HG03159 (cell line): ENCODE measurements at regions not wholly inside any gene's neighbourhood (a gene's known extent, or its start where the extent isn't known, plus 50 kb on each side); places are given as distances from the start of the nearest gene placed in this dataset.

Source experiments
- ATAC-seq: cut with Tn5 transposase; IDR thresholded peaks from one replicate; pipeline ENCODE4 v1.9.1; 2021; ENCODE audit warnings: mild to moderate bottlenecking, moderate library complexity; ENCODE audit not compliant: unreplicated experiment

DNA sequence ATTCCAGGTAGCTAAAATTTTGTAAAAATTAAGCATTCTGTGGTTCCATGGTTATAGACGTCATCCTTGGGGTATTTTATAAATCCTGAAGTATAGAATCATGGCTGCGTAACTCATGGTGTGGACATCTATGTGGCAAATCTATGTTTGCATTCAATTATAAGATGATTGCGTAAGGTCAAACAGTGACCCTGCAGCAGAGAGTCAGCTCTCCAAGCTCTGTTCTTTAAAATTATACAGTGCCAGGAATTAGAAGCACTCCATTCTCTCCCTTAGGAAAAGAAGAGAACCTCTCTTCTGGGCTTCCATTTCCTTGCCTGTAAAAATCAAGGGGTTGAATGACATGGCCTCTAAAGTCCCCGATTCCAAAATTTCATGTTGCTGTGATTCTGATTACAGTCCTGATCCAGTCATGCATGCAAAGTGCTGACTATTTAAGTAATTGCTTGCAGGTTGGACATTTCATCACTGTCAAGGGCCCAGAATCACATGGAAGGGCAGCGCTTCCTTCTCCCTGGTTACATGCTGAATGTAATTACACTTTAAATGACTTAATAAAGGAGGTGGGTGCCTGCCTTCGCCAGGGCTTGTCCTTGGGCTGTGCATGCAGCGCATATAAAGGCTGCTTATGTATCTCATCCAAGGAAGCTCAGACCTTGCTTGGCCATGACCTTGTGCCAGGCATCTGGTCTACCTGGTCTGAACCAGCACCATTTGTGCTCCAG is 550.7 kb downstream of the TYW1 start:
- no peak for ATAC-seq

DNA sequence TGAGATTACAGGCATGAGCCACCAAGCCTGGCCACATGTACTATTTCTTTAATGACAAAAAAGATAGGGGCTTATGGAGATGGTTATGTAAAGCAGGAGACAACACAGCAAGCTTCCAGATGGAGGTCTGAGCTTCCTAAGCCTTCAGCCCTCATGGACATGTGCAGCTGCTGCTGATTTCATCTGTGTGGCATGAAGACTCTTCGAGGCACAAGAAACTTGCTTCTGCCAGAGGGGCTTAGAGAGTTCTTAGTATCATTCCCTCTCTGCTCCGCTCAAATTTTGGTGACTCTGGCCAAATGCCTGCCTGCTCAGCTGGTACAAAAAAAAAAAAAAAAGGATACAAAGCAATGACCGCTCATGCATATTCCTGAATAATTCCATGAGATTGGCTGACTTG is 552.5 kb downstream of the TYW1 start:
- ATAC-seq: no peak

DNA sequence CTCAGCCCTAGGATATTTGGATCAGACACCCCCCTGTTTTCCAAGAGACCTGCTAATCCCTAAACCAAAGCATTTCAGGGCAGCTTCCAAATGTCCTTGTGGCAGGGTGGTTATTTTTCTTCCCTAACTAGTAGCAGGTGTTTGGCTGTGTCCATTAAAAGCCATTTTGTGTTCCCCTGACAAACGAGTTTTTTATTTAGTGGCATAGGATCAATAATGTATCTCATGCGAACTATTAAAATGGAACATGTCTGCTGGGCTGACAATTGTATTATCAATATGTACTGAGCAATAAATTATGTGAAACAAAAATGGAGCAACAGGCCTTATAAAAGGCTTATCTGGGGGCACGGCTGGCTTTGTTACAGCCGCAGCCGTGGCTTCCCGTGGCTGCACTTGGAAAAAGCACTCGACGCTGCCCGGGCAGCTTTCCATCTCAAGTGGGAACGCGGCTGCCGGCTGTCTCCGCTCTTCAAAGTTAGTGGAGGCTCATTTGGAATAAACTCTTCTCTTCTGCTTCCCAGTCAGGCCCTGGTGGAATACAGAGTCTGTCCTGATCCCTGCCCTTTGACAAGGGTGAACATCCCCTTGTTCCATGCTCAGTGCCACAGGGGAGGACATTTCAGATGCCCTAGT is 554.3 kb downstream of the TYW1 start:
- ATAC-seq: no peak

DNA sequence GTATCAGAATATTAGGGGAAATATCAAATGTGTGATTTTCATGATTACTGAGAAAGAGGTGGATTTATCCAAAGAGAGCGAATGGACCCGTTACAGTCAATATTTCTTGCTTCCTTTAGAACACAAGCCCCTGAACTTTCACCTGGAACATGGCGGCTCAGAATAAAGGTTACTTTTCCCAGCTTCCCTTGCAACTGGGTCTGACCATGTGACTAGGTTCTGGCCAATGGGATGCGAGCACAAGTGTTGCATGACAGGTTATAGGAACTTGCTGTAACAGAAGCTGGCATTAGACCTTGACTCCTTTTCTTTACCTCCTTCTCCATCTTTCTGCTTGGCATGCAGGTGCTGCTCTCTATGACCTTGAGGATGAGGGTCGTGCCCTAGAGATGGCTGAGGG is 556.1 kb downstream of the TYW1 start:
- ATAC-seq: no peak

DNA sequence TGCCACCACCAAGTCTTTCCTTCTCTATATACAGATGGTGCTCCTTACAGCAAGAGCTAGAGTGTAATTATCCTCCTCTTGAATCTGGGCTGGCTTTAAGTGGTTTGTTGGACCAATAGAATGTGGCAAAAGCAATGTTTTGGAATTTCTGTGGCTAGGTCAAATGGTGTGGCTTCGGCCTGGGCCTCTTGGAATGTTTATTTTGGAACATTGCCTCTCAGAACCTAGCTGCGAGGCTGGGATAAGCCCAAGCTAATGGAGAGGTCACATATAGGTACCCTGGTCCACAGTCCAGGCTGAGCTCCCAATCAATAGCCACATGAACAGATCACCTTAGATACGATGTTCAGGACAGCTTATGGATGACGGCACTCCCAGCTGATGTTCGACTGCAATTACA is 556.7 kb downstream of the TYW1 start:
- ATAC-seq: no peak

DNA sequence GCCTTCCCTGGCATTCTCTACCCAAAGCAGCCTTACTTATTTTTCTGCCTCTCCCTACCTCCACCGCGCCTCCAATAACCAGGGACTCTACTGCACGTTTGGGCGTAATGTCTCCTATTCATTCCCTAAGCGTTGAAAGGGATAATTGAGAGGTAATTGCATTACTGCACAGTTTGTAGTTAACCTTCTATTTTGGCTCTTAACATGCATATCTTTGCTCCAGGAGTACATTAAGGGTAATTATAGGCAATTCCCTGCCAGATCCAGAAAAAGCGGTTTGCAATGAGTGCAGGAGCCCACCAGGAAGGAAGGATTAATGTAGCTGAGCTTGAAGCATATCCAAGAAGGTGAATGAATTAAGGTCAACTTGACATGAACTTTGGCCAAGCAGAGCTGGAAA is 558.4 kb downstream of the TYW1 start:
- ATAC-seq: no peak

DNA sequence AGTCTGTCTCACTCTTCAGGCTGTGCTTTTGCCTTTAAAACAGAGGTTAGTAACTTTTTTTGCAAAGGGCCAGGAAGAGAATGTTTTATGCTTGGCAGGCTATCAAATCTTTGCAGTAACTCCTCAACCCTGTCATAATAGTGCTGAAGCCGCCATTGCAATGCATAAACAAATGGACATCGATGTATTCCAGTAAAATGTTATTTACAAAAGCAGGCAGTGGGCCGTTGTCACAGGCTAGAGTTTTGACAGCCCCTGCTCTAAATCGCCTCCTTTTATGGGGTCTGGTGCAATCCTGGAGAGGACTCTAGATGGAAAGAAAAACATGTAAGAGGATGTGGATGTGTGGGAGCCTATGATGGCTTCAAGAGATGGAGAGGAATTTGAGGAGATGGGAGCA is 568.3 kb downstream of the TYW1 start:
- no peak for ATAC-seq

DNA sequence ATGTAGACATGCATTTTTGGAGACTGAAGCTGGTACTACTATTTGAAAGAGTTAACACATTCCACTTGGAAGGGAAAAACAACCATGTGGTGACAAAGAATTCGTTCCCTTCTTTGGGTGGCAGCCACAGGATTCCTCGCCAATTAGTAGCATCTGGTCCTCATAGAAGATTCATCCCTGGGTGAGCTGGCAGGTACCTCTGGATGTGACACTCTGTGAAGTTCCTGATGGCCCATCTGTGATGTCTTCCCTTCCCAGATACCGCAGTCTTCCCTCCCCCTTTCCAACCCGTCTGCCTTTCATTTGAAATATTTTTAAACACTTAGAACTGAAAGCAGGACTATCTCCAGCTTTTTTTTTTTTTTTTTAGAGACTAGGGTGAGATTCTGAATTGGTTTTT is 569.5 kb downstream of the TYW1 start:
- ATAC-seq: no peak

DNA sequence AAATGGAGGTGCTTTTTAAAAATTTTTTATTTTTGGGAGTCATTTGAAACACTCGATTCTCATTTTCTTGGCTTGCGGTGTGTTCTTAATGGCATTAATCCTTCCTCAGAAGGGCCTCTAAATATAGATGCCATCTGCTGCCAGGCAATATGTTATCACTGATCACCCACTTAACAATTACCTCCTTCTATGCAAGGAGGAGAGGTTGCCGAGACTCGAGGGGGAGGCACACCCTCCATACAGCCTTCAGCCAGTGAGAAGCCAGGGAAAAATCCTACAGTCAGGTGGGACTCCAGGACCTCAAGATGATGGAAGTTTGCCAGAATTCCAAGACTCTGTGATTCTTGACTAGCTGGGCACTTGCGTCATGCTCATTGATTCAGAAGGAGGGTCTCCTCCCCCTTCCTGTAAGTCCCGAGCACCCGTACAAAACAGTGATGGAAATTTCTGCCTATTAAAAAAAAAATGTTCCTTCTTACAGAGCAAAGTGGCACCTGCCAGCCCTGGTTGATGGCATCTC is 574.5 kb downstream of the TYW1 start:
- no peak for ATAC-seq

DNA sequence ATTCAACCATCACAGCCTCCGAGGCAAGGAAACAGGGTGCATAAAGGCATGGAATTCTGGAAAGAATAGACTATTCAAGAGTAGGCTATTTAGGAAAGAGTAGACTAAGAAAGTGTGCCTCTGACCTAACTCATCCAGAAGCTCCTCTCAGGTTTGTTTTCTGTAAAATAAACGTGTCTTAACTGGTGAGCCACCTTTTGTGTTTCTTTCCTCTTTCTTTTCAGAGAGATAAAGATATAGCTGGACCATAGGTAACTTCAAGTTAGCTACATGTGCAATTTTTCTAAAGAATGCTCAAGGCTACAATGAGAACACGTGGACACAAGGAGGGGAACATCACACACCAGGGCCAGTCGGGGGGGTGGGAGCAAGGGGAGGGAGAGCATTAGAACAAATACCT is 577.0 kb downstream of the TYW1 start:
- ATAC-seq: no peak

DNA sequence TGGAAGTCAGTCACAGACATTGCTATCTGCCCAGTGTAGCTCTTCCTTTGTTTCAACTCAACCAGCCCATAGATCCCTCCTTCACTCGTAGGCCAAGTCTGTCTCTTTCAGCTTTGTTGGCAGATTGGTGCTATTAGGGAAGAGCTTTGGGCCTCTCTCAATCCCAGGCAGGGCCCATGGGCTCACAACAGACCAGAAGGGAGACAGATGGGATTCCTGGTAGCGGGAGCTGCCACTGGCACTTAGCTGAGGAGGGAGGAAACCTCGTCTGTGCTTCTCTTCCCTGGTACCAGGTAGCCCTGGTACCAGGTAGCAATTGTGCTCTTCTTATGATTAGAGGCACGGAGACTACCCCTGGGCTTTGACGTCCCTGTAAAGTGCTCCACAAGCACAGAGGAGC is 592.0 kb downstream of the TYW1 start:
- ATAC-seq: no peak

DNA sequence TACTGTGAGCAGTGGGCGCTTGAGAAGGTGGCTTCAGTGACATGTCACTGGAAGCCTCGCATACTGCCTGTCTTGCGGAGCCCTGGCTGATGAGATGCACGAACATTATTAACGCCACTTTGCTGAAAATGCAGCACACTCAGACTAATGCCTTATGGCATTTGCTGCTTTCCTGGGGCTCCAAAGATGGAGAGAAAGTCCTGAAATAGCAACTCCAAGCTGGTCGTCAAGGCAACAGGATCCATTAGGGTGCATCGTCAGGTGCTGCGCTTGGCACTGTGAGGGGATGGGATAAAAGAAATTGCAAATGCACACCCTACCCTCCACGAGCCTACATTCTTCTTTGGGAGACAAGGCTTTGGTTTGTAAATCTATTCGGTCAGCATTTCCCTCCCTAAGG is 592.5 kb downstream of the TYW1 start:
- ATAC-seq: no peak

DNA sequence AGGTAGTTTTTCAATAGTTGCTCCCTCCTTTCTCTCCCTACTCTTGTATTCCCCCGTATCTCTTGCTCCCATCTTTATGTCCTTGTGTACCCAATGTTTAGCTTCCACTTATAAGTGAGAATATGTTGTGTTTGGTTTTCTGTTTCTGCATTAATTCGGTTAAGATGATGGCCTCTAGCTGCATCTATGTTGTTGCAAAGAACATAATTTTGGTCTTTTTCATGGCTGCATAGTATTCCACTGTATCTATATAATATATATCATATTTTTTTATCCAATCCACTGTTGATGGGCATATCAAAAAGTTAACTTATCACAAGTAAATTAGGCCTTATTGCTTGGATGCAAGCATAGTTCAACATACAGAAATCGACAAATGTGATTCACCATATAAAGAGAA is 594.0 kb downstream of the TYW1 start:
- no peak for ATAC-seq

DNA sequence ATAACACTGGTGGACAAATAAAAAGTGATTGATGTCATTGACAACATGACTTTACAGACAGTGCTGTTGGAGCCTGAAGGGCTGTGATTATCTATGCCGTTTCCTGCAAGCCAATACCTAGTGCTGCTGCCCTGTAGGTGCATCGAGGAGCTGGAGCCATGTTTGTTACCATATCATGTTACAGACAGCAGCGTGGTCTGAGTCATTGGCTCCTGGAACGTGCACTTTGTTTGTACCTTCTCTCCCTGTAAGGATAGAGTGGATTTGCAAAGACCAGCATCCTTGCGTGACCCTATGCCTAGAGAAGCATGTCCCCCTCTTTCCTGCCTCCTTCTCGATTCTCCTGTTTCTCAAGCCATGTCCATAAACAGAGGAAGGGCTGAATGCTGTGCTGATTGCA is 597.2 kb downstream of the TYW1 start:
- ATAC-seq: no peak

DNA sequence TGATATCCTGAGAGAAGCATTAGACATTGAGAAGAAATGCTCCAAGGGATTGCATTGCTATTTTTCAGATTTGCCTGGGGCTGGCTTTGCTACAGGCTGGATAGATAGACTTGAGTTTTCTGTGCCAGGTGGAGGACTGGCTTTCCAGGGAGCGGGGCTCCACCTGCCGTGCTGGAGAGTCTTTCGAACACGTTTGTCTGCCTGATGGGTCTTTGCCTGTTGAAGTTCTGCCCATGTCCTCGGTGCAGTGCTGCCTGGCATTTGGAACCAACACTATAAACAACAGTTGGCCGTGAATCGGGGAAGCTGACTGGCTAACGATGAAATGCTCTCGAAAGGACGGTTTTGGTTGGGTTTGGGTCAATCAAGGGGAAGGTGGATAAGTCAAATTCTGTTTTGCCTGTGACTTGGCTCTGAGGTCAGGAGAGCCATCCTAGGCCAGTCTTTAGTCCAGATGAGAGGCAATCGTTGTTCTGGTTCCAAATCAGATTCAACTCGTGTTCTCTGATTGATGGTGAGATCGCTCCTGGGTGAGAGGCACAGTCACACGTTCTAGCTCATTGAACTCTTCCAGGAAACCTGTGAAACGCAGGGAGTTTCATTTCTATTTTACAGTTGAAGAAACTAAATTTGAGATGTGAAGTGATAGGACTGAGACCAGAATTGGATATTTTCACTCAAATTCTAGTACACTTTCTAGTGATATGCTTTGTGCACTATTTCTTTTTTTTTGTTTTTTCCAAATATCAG is 599.0 kb downstream of the TYW1 start:
- no peak for ATAC-seq

DNA sequence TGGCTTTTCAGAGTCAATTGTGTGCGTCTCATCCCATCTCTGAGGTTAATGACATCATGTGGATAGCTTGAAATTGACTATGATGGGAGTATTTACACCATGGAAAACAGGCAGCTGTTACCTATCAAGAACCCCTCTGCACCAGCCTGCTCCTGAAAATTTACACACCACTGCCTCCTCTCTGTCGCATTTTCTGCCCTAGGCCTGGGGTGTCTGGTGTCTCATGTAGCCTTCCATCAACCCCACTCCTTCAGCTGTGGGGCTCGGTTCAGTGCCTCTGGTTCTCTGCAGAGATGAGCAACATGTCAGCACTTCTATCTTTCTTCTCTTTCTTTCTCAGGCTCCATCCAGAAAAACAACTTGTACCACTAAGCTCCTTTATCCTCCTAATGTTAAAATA is 600.5 kb downstream of the TYW1 start:
- ATAC-seq: no peak

DNA sequence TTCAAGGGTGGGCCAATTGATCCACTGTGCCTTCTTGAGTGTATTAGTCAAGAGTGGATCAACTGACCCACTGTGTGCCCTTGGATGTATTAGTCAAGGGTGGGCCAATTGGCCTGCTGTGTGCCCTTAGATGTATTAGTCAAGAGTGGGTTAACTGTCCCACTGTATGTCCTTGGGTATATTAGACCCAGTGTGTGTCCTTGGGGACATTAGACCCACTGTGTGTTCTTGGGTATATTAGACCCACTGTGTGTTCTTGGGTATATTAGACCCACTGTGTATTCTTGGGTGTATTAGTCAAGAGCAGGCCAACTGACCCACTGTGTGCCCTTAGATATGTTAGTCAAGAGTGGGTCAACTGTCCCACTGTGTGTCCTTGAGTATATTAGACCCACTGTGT is 601.8 kb downstream of the TYW1 start:
- ATAC-seq: no peak

DNA sequence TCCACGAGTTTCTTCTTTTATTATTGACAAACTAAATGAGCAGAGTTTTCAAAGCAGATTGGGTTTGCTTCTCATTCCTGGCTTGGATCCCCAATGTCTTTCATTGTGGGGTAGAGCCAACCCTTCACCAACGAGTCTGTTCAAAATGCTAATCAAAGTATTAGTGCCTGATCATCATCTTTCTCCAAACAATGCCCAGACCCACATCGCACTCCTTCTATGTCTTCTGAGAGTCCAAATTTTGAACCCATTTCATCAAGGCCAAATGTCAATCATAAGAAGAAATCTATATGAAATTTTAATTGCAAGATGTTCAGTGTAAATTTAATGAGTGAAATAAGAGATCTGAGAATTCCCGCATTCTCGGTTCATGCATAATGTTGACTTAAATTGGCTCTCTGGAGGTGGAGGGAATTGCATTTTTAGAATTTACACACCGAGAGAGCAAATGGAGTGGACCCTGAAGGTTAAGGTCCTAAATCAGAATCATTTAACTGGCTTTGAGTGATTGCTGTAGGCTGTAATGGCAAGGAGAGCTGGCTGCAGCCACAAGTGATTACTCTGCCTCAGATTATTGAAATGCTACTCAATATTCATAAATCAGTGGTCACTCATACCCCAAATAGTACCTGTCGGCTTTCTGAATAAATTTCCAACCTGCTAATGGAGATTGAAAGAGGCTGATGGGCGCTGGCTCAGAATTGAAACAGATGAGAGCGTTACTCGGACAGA is 602.9 kb downstream of the TYW1 start:
- no peak for ATAC-seq

DNA sequence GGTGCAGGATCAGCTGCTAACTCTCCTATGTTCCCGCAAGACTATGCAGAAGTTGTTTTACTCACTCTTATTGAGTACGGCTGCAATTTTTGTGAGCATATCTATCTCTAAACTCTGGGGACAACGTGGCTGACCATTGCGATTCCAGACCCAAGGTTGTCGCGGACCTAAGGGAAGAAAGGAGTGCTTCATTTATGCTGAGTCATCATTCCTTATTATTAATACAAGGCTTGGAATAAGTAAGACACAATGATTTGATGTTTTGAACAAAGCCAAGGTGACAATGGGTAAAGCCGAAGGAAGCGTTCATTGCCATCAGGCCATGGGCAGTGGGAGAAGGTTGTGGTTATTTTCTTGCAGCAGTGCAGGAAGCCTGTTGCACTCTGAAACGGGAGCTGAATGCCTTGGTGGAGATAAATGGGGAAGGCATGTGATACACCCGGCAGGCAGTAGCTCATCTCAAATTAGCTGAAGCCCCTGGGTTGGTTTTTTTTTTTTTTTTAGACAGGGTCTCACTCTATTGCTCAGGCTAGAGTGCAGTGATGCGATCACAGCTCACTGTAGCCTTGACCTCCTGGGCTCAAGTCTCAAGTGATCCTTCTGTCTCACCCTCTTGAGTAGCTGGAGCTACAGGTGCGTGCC is 605.7 kb downstream of the TYW1 start:
- ATAC-seq: no peak

DNA sequence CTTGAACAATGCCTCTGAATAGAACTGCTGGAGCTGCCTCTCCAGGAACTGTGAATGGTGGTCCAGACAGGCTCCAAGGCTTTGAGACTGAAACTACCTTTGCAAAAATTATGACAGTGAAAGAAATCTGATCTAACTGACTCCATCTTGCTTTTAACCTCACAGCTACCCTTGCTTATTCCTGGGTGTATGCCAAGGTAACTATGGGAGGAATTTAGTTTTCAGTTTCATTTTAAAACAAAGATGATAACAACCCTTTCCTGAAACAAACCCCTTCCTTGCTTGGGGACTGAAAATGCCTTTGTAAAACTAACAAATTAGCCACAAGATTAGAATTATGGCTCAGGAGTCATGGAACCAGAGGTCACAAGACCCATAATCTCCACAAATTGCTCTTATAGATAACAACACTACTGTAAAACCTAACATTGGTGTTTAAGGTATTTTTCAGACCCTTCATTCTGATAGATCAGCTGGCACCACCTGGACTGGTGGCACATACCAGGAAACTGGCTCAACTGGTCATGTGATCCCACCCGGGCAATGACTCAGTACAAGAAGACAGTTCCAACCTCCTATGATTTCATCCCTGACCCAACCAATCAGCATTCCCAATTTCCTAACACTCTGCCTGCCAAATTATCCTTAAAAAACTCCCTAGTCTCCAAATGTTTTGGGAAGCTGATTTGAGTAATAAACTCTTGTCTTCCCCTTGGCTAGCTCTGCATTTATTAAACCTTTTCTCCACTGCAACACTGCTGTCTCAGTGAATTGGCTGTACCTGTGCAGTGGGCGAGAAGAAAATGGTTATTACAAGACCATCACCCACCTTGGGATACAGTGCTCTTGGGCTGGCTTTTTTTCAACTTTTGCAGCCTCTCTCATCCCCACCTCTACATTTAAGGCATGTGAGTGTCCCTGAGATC is 608.1 kb downstream of the TYW1 start:
- ATAC-seq: no peak
